ENCODE measurements at regions not wholly inside any gene's neighbourhood (a gene's known extent, or its start where the extent isn't known, plus 50 kb on each side); places are given as distances from the start of the nearest gene placed in this dataset.
"Not testable (repeated sequence)": the region's sequence is repeated elsewhere in the genome, so short reads cannot be mapped to it uniquely, and the experiment has no call there.

GRCh38 chr5:87661784-87662566, 249.2 kb upstream of the CCNH start:
- DNase-seq (ENCODE audit: extremely low read depth in 1 of 2, low read depth in 1 of 2): no peak

GRCh38 chr5:87653242-87653641, 240.5 kb upstream of the CCNH start:
- DNase-seq (ENCODE audit: extremely low read depth in 1 of 2, low read depth in 1 of 2): no peak

GRCh38 chr5:87650284-87650683, 237.6 kb upstream of the CCNH start:
- no peak for DNase-seq (ENCODE audit: extremely low read depth in 1 of 2, low read depth in 1 of 2)

DNA sequence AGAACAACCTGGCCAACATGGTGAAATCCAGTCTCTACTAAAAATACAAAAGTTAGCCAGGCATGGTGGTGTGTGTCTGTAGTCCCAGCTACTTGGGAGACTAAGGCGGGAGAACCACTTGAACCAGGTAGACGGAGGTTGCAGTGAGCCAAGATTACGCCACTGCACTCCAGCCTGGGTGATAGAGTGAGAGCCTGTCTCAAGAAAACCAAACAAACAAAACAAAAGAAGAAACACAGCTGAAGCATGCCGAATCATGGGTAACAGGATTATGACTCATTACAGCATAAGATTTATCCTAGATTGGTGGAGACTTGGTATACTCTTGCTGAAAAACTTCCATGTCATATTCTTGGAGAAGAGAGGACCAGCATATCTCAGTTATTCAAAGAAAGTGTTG, 236.7 kb upstream of the CCNH start:
- no peak for DNase-seq (ENCODE audit: extremely low read depth in 1 of 2, low read depth in 1 of 2)

GRCh38 chr5:87645224-87645623, 232.5 kb upstream of the CCNH start:
- no peak for DNase-seq (ENCODE audit: extremely low read depth in 1 of 2, low read depth in 1 of 2)

DNA sequence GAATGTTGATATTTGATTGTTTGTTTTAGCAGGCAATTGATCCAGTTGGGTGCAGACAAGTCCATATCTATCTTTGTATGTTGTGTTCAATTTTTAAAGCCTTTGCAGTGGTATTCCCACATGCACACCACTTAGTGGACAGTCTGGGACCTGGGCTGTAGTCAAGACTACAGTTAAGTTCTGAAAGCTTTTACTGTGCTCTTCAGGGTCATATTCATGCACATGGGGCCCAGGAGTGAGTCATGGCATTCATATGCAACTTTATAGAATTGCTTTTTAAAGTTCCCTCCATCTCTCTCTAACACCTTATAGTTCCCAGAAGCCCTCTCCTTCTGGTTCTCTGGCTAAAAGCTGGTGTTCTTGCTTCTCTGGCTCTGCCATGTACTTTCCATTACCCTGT, 228.2 kb upstream of the CCNH start:
- no peak for DNase-seq (ENCODE audit: extremely low read depth in 1 of 2, low read depth in 1 of 2)

- DNase-seq (ENCODE audit: extremely low read depth in 1 of 2, low read depth in 1 of 2): no peak
These were observed 214.6 kb upstream of the CCNH start for GRCh38 chr5:87627363-87627762.

DNA sequence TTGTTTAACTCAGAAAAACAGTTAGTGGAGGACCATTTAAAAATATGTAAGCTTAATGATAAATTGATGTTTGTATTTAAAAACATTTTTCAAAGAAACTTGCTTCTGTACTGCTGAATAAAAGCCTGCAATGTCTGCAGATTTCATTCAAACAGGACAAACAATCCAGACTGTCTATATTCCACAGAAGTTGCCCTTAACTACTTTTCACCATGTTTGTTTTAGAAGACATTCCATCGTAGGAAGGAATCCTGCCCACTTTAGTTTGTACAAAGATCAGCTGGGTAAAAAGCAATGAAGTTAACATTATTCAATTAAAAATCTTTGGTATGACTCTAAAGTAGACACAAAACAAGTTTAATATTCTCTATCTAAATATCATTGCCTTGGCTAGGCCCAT, 195.7 kb upstream of the CCNH start:
- no peak for DNase-seq (ENCODE audit: extremely low read depth in 1 of 2, low read depth in 1 of 2)

- no peak for DNase-seq (ENCODE audit: extremely low read depth in 1 of 2, low read depth in 1 of 2)
These were observed 192.9 kb upstream of the CCNH start for GRCh38 chr5:87605663-87606062.

- DNase-seq (ENCODE audit: extremely low read depth in 1 of 2, low read depth in 1 of 2): no peak
These were observed 187.0 kb upstream of the CCNH start for GRCh38 chr5:87599778-87600177.

DNA sequence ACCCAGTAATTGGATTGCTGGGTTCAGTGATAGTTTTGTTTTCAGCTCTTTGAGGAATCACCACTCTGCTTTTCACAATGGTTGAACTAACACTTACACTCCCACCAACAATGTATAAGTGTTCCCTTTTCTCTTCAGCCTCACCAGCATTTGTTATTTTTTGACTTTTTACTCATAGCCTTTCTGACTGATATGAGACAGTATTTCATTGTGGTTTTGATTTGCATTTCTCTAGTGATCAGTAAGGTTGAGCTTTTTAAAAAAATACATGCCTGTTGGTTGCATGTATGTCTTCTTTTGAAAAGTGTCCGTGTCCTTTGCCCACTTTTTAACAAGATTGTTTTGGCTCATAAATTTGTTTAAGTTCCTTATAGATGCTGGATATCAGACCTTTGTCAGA, 185.7 kb upstream of the CCNH start:
- DNase-seq (ENCODE audit: extremely low read depth in 1 of 2, low read depth in 1 of 2): no peak

DNA sequence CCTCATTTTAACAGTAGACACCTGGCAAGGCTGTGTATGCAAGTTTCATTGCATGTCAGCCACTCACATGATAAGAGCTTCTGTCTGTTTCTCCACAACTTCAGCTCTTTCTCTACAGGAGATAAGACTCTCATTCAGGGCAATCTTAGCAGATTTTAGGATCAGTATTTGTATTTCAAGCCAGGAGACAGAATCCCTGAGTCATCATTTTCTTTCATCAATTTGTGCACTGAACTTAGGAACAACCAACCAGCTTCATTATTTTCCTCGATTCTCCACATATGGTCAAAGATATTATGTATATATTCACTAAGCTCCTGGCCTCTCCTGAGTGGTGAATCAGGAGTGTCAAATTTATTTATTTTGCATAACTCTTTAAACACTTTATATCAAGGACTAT, 181.8 kb upstream of the CCNH start:
- no peak for DNase-seq (ENCODE audit: extremely low read depth in 1 of 2, low read depth in 1 of 2)

- no peak for DNase-seq (ENCODE audit: extremely low read depth in 1 of 2, low read depth in 1 of 2)
These were observed 176.9 kb upstream of the CCNH start for GRCh38 chr5:87589587-87589986.

DNA sequence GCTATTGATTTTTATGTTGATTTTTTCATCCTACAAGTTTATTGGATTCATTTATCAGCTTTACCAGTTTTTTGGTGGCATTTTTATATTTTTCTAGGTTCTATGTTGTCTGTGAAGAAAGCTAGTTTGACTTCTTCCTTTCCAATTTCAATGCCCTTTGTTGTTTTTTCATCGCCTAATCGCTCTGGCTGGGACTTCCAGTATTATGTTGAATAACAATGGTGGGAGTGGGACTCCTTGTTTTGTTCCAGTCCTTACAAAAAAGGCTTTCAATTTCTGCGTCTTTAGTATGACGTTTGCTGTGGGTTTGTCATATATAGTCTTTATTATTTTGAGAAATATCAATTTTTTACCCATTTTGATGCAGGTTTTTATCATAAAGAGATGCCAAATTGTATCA, 175.6 kb upstream of the CCNH start:
- no peak for DNase-seq (ENCODE audit: extremely low read depth in 1 of 2, low read depth in 1 of 2)

DNA sequence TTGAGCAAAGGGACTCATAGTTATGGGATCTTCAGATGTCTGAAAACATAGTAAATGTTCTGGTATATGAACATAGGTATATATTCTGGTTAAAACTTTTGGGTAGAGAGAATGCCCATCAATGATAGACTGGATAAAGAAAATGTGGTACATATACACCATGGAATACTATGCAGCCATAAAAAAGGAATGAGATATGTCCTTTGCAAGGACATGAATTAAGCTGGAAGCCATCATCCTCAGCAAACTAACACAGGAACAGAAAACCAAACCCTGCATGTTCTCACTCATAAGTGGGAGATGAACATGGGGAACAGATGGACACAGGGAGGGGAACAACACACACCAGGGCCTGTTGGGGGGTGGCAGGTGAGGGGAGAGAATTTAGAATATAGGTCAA, 171.0 kb upstream of the CCNH start:
- not testable (repeated sequence) for DNase-seq (ENCODE audit: extremely low read depth in 1 of 2, low read depth in 1 of 2)

- DNase-seq (ENCODE audit: extremely low read depth in 1 of 2, low read depth in 1 of 2): no peak
These were observed 169.4 kb upstream of the CCNH start for GRCh38 chr5:87582149-87582548.

DNA sequence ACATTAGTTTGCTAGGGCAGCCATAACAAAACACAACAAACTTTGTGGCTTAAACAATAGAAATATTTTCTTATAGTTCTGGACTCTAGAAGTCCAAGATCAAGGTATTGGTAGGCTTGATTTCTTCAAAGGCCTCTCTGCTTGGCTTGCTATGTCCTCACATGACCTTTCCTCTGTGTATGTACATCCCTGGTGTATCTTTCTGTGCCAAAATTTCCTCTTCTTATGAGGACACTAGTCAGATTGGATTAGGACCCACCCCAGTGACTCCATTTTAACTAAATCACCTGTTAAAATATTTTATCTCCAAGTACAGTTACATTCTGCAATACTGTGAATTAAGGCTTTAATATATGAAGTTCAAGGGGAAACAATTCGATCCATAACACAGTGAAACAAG, 168.9 kb upstream of the CCNH start:
- no peak for DNase-seq (ENCODE audit: extremely low read depth in 1 of 2, low read depth in 1 of 2)

- no peak for DNase-seq (ENCODE audit: extremely low read depth in 1 of 2, low read depth in 1 of 2)
These were observed 166.9 kb upstream of the CCNH start for GRCh38 chr5:87579678-87580077.

DNA sequence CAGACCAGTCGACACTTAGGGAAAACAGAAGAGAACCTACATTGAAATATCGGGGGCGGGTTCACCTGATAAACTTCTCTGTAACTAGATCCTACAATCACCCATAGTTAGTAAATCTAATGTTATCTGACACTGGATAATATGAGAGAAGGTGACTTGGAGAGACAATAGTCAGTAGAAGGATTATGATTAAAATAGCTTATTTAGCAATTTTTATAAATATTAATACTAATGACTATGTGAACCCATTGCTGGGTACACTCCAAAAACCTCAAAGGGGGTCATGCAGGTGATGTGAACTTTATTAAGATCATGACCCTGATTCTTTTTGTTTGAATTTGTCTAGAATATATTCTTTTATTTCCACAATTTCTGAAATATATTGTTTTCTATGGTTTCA, 164.1 kb upstream of the CCNH start:
- DNase-seq (ENCODE audit: extremely low read depth in 1 of 2, low read depth in 1 of 2): no peak

- not testable (repeated sequence) for DNase-seq (ENCODE audit: extremely low read depth in 1 of 2, low read depth in 1 of 2)
These were observed 163.6 kb upstream of the CCNH start for GRCh38 chr5:87576306-87576705.

DNA sequence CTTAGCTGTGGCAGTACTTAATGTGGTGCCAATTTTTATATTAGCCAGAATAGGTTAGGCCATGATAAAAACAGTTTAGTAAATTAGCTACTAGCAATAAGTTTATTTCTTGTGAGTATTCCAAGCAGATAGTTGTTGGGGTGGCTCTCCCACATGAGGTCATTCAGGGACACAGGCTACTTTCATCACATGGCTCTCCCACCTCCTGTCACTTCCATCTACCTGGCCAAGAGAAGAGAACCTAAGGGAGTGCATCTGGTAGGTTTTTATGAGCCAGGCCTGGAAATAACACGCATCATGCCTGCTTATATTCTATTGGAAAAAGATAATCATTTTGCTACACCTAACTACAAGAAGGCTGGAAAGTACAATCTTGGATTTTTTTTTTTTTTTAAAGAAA, 161.4 kb upstream of the CCNH start:
- DNase-seq (ENCODE audit: extremely low read depth in 1 of 2, low read depth in 1 of 2): no peak

- no peak for DNase-seq (ENCODE audit: extremely low read depth in 1 of 2, low read depth in 1 of 2)
These were observed 159.9 kb upstream of the CCNH start for GRCh38 chr5:87572611-87573010.

DNA sequence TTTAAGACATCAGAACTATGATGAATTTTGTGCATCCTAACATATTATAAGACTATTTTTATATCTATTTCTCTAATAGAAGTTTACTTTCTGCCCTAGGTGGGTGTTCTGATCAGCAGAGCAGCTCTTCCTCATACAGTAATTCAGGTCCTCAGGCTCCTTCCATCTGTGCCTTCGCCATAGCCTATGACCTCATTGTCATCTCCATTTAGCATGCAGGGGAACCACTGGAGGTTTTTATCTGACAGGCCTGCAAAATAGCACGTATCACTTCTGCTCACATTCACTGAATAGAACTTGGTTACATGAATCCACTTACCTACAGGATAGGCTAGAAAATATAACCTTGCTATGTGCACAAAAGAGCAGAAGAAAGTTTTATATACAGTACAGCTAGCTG, 159.4 kb upstream of the CCNH start:
- no peak for DNase-seq (ENCODE audit: extremely low read depth in 1 of 2, low read depth in 1 of 2)
